ENCODE measurements at regions not wholly inside any gene's neighbourhood (a gene's known extent, or its start where the extent isn't known, plus 50 kb on each side); places are given as distances from the start of the nearest gene placed in this dataset.

- no peak for TF ChIP-seq CTCF (IDR thresholded peaks at IDR 0.05)
- no peaks in the 10 kb centered on the region for H3K79me2 ChIP-seq
- H3K4me3 ChIP-seq (ENCODE audit: low read depth, low read length), result no peak overlapping the region
- no peak overlapping the region for H3K27ac ChIP-seq
- H3K9ac ChIP-seq, result no peak overlapping the region
- H3K36me3 ChIP-seq (ENCODE audit: control insufficient read depth, insufficient read depth, low read length), result no peaks in the 10 kb centered on the region
- peaks cover 10% of the 10 kb centered on the region for H3K4me1 ChIP-seq
- H3K27me3 ChIP-seq (ENCODE audit: control insufficient read depth, insufficient read depth, low read length), result no peaks in the 10 kb centered on the region
- H3K9me3 ChIP-seq (ENCODE audit: control insufficient read depth, low read length), result no peaks in the 10 kb centered on the region
- H2AFZ ChIP-seq, result peak overlapping the region; percentile 59
- H3K4me2 ChIP-seq (ENCODE audit: low read length), result no peak overlapping the region
Observed at GRCh38 chr2:142190805-142191204, 60.0 kb upstream of the LRP1B start.

- Histone ChIP-seq H3K27ac (no peak overlapping the region), H3K4me2 (ENCODE audit: low read length) (no peak overlapping the region), H3K4me3 (ENCODE audit: low read depth, low read length) (no peak overlapping the region), H3K9me3 (ENCODE audit: control insufficient read depth, low read length) (no peaks in the 10 kb centered on the region), H2AFZ (no peak overlapping the region), H3K4me1 (peaks cover 10% of the 10 kb centered on the region), H3K9ac (no peak overlapping the region), H3K36me3 (ENCODE audit: control insufficient read depth, insufficient read depth, low read length) (no peaks in the 10 kb centered on the region), H3K79me2 (no peaks in the 10 kb centered on the region), H3K27me3 (ENCODE audit: control insufficient read depth, insufficient read depth, low read length) (no peaks in the 10 kb centered on the region)
- TF ChIP-seq CTCF (IDR thresholded peaks at IDR 0.05), result no peak
Observed at GRCh38 chr2:142189501-142189900, 58.7 kb upstream of the LRP1B start.

- peaks cover 10% of the 10 kb centered on the region for H3K4me1 ChIP-seq
- no peak overlapping the region for H3K27ac ChIP-seq
- H2AFZ ChIP-seq, result no peak overlapping the region
Observed at GRCh38 chr2:142188562-142188961, 57.7 kb upstream of the LRP1B start.

GRCh38 chr2:142180820-142181533 is 50.2 kb upstream of the LRP1B start:
- H3K4me3 ChIP-seq (ENCODE audit: low read depth, low read length), result no peak overlapping the region
- peak; percentile 38 for TF ChIP-seq CTCF (IDR thresholded peaks at IDR 0.05)
- no peaks in the 10 kb centered on the region for H3K36me3 ChIP-seq (ENCODE audit: control insufficient read depth, insufficient read depth, low read length)
- H3K27ac ChIP-seq, result no peak overlapping the region
- H2AFZ ChIP-seq, result peak overlapping the region; percentile 59
- H3K9ac ChIP-seq, result no peak overlapping the region
- no peaks in the 10 kb centered on the region for H3K4me1 ChIP-seq
- H3K79me2 ChIP-seq, result no peaks in the 10 kb centered on the region
- no peaks in the 10 kb centered on the region for H3K27me3 ChIP-seq (ENCODE audit: control insufficient read depth, insufficient read depth, low read length)
- H3K4me2 ChIP-seq (ENCODE audit: low read length), result no peak overlapping the region
- no peaks in the 10 kb centered on the region for H3K9me3 ChIP-seq (ENCODE audit: control insufficient read depth, low read length)

More at GRCh38 chr2:142188562-142188961, 57.7 kb upstream of the LRP1B start:
- no peak overlapping the region for H3K4me2 ChIP-seq (ENCODE audit: low read length)
- TF ChIP-seq CTCF (IDR thresholded peaks at IDR 0.05), result no peak
- H3K27me3 ChIP-seq (ENCODE audit: control insufficient read depth, insufficient read depth, low read length), result no peaks in the 10 kb centered on the region
- no peak overlapping the region for H3K4me3 ChIP-seq (ENCODE audit: low read depth, low read length)
- no peaks in the 10 kb centered on the region for H3K9me3 ChIP-seq (ENCODE audit: control insufficient read depth, low read length)
- no peaks in the 10 kb centered on the region for H3K36me3 ChIP-seq (ENCODE audit: control insufficient read depth, insufficient read depth, low read length)
- no peak overlapping the region for H3K9ac ChIP-seq
- no peaks in the 10 kb centered on the region for H3K79me2 ChIP-seq
